GM18507 (cell line): ENCODE measurements at regions not wholly inside any gene's neighbourhood (a gene's known extent, or its start where the extent isn't known, plus 50 kb on each side); places are given as distances from the start of the nearest gene placed in this dataset.

Source experiments
- DNase-seq: peaks from one replicate; pipeline ENCODE4 v3.0.0; 2011; ENCODE audit warnings: low read depth; ENCODE audit not compliant: insufficient read length; ENCODE audit errors: extremely low spot score
- FAIRE-seq: peaks from 2 replicates; lab custom pipeline; 2011; peaks lifted over from hg19 to GRCh38; lab: Jason Lieb, UNC

GRCh38 chr11:45341372-45341771 lies 55.2 kb upstream of the SYT13 start:
- DNase-seq: no peak
- FAIRE-seq: no peak

GRCh38 chr11:45339729-45340519 lies 53.8 kb upstream of the SYT13 start:
- FAIRE-seq (peak; percentile 96), DNase-seq (peak; percentile 85)

GRCh38 chr11:45337583-45338360 lies 51.6 kb upstream of the SYT13 start:
- FAIRE-seq: no peak
- DNase-seq: no peak

GRCh38 chr11:45336136-45336535 lies 50.0 kb upstream of the SYT13 start:
- FAIRE-seq: no peak
- no peak for DNase-seq
